Iris pigment epithelial cell (primary cell): ENCODE measurements at regions not wholly inside any gene's neighbourhood (a gene's known extent, or its start where the extent isn't known, plus 50 kb on each side); places are given as distances from the start of the nearest gene placed in this dataset.
"Not testable (repeated sequence)": the region's sequence is repeated elsewhere in the genome, so short reads cannot be mapped to it uniquely, and the experiment has no call there.

ENCODE experiments used
- DNase-seq: peaks from one replicate; pipeline ENCODE4 v3.0.0-alpha.2; 2011; ENCODE audit warnings: low read depth

GRCh38 chr9:13814647-13815400 is 499.1 kb downstream of the NFIB start:
- DNase-seq, result no peak

- DNase-seq, result no peak
These were observed 502.1 kb downstream of the NFIB start for GRCh38 chr9:13811876-13812275.

GRCh38 chr9:13810510-13810909 is 503.4 kb downstream of the NFIB start:
- peak; percentile 47 for DNase-seq

GRCh38 chr9:13809401-13809800 is 504.5 kb downstream of the NFIB start:
- DNase-seq, result no peak

- no peak for DNase-seq
These were observed 506.8 kb downstream of the NFIB start for GRCh38 chr9:13807118-13807517.

GRCh38 chr9:13806714-13807113 is 507.2 kb downstream of the NFIB start:
- no peak for DNase-seq

- DNase-seq, result peak; percentile 10
These were observed 508.4 kb downstream of the NFIB start for GRCh38 chr9:13805546-13805945.

GRCh38 chr9:13804532-13804931 is 509.4 kb downstream of the NFIB start:
- no peak for DNase-seq

- no peak for DNase-seq
These were observed 513.2 kb downstream of the NFIB start for GRCh38 chr9:13800776-13801175.

GRCh38 chr9:13797701-13798100 is 516.2 kb downstream of the NFIB start:
- not testable (repeated sequence) for DNase-seq

GRCh38 chr9:13791816-13792215 is 512.3 kb upstream of the MPDZ start:
- DNase-seq, result no peak

- DNase-seq, result no peak
These were observed 510.6 kb upstream of the MPDZ start for GRCh38 chr9:13790055-13790454.

- no peak for DNase-seq
These were observed 507.8 kb upstream of the MPDZ start for GRCh38 chr9:13787234-13787833.

- no peak for DNase-seq
These were observed 507.2 kb upstream of the MPDZ start for GRCh38 chr9:13786711-13787110.

- no peak for DNase-seq
These were observed 506.6 kb upstream of the MPDZ start for GRCh38 chr9:13786131-13786530.

GRCh38 chr9:13779106-13779505 is 499.6 kb upstream of the MPDZ start:
- no peak for DNase-seq

GRCh38 chr9:13778631-13779030 is 499.1 kb upstream of the MPDZ start:
- peak; percentile 15 for DNase-seq

- no peak for DNase-seq
These were observed 491.5 kb upstream of the MPDZ start for GRCh38 chr9:13770956-13771355.

- no peak for DNase-seq
These were observed 490.1 kb upstream of the MPDZ start for GRCh38 chr9:13769641-13770040.

GRCh38 chr9:13769006-13769405 is 489.5 kb upstream of the MPDZ start:
- no peak for DNase-seq

GRCh38 chr9:13762209-13762608 is 482.7 kb upstream of the MPDZ start:
- DNase-seq, result no peak

- DNase-seq, result no peak
These were observed 480.1 kb upstream of the MPDZ start for GRCh38 chr9:13759551-13759950.

- DNase-seq, result no peak
These were observed 479.4 kb upstream of the MPDZ start for GRCh38 chr9:13758936-13759335.

GRCh38 chr9:13756943-13757342 is 477.5 kb upstream of the MPDZ start:
- no peak for DNase-seq
